Fibroblast of pulmonary artery (primary cell): ENCODE measurements at regions not wholly inside any gene's neighbourhood (a gene's known extent, or its start where the extent isn't known, plus 50 kb on each side); places are given as distances from the start of the nearest gene placed in this dataset.
"Not testable (repeated sequence)": the region's sequence is repeated elsewhere in the genome, so short reads cannot be mapped to it uniquely, and the experiment has no call there.

Experiments used
- DNase-seq: peaks from one replicate; pipeline ENCODE4 v3.0.0-alpha.2; 2010; ENCODE audit warnings: low read depth
- H3K4me3 ChIP-seq: replicated peaks from 2 replicates; pipeline ENCODE4 v1.5.1; 2011; ENCODE audit warnings: low read depth, mild to moderate bottlenecking, control low read depth, low read length, moderate library complexity
- TF ChIP-seq, protein P1 (sequence below): IDR thresholded peaks from 2 replicates; pipeline ENCODE4 v1.5.1; 2011; ENCODE audit warnings: mild to moderate bottlenecking, control low read depth, low read length, inconsistent platforms; ENCODE audit errors: missing control alignments

DNA sequence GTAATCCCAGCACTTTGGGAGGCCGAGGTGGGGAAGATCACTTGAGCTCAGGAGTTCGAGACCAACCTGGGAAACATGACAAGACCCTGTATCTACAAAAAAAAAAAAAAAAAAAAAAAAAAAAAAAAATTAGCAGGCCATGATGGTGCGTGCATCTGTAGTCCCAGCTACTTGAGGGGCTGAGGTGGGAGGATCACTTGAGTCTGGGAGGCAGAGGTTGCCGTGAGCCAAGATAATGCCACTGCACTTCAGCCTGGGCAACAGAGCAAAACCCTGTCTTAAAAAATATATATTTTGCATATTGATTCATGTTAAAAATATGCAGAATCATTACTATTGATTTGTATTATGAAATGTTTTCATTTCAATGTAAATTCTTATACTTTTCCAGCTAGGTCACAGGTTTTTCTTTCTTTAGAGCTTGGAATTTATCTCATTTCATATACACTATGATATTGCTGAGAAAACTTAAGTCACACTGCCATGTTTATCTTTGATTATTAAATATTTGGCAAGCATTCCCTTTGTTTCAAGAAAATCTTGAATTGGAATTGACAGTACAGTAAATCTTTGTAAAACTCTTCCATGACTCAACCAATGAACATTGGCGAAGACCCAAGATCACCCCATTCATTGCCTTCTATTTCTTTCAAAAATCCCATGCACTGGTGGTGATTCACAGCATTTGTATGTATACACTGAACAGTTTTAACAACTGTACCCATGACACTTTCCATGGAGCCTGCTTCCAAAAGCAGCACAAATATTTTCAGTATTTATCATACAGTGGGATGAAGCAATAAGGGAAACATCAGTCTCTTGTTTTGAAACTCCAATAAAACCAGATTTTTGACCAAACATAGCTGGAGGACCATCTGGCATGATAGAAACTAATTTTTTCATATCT is 83.5 kb upstream of the TNRC6A start:
- TF ChIP-seq, protein P1, sequence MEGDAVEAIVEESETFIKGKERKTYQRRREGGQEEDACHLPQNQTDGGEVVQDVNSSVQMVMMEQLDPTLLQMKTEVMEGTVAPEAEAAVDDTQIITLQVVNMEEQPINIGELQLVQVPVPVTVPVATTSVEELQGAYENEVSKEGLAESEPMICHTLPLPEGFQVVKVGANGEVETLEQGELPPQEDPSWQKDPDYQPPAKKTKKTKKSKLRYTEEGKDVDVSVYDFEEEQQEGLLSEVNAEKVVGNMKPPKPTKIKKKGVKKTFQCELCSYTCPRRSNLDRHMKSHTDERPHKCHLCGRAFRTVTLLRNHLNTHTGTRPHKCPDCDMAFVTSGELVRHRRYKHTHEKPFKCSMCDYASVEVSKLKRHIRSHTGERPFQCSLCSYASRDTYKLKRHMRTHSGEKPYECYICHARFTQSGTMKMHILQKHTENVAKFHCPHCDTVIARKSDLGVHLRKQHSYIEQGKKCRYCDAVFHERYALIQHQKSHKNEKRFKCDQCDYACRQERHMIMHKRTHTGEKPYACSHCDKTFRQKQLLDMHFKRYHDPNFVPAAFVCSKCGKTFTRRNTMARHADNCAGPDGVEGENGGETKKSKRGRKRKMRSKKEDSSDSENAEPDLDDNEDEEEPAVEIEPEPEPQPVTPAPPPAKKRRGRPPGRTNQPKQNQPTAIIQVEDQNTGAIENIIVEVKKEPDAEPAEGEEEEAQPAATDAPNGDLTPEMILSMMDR, result no peak
- no peak overlapping the region for H3K4me3 ChIP-seq
- peak; percentile 99 for DNase-seq

DNA sequence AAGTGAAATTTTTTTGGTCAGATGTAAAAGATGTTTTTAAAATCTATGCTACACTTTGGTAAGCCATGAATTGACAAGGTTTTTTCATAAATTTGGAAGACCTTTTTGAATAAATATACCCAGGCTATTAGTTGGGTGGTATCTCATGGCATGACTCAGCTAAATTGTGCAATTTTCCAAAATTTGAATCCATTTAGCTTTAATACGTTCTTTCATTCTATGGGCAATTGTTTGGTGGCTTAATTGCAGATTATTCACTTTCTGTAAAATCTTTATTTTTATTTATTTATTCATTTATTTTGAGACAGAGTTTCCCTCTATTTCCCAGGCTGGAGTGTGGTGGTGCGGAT is 82.8 kb upstream of the TNRC6A start:
- no peak overlapping the region for H3K4me3 ChIP-seq
- DNase-seq, result no peak
- TF ChIP-seq, protein P1, result no peak

DNA sequence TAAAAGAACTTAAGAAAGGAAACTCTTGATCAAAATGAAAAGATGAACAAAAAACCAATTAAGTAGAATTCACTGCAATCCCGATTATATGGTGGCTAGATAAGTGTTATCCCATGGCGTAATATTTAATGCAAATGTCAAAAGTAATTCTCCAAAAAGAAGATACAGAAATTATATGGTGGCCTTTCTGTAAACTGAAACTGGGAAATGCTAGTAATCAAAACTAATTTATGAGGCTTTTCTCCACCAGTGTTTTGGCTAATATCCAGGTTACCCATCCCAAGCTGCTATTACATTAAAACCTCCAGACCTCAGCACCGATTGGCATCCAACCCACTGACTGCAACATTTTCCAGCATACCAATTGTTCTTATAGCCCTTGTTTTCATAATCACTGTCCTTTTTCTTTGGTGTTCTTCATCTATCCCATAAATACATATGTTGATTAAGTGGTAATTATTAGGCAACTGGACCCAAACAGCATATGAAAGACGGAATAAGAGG is 77.2 kb upstream of the TNRC6A start:
- TF ChIP-seq, protein P1, result no peak
- DNase-seq, result no peak
- no peak overlapping the region for H3K4me3 ChIP-seq

DNA sequence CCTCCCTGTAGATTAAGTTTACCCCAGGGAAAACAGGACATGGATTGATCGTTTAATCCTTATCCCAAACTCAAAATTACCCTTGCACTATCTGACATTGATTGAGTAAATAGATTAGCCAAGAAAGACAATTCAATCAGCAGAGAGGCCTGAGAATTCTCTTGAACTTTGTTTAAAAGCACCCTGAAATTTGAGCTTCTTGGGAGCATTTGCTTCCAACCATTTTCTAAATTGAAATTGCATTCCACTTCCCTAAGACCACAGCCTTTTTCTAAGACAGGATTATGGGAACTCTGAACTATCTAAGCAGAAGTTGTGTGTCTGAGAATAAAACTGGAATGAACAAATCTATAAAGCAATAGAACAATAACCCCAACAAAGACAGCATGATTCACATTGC is 76.6 kb upstream of the TNRC6A start:
- DNase-seq, result no peak
- TF ChIP-seq, protein P1, result no peak
- no peak overlapping the region for H3K4me3 ChIP-seq

DNA sequence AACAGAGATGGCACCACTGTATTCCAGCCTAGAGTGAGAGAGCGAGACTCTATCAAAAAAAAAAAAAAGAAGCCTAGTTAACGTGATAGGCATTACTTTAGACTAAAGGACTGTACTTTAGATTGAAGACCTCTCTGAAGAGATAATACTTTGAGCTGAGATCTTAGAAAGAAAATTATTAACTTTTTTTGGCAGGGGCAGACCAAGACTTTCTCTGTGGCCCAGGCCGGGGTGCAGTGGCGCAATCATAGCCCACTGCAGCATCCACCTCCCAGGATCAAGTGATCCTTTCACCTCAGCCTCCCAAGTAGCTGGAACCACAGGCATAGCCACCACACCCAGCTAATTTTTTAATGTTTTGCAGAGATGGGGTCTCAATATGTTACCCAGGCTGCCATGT is 75.7 kb upstream of the TNRC6A start:
- DNase-seq, result no peak
- no peak overlapping the region for H3K4me3 ChIP-seq
- TF ChIP-seq, protein P1, result no peak

DNA sequence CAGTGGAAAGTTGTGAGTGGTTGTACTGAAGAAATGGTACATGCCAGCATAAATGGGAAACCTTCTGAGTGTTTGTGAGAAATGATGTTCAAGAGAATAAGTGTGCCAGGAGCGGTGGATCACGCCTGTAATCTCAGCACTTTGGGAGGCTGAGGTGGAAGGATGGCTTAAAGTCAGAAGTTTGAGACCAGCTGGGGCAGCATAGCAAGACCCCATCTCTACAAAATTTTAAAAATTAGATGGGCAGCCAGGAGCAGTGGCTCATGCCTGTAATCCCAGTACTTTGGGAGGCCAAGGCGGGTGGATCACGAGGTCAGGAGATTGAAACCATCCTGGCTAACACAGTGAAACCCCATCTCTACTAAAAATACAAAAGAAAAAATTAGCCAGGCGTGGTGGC is 63.5 kb upstream of the TNRC6A start:
- not testable (repeated sequence) for DNase-seq, H3K4me3 ChIP-seq

DNA sequence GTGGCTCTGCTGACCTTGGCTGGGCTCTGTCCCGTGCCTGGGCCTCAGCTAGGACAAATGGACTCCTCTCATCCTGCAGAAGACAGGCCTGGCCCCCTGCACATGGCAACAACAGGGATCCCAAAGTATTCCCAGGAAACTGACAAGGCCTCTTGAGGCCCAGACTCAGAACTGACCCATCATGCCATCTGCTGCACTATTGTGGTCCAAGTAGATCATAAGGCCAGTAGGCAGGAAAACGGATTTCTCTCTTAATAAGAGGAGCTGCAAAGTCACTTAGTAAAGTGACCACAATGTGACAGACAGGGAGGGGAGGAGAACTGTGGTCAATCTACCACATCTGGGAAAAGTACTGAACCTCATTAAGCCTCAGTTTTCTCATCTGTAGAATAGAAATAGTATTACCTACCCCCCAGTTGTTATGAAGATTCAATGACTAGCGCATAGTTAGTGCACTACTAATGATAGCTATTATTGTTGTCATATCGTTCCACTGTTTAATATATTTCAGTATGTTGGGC is 62.1 kb upstream of the TNRC6A start:
- no peak overlapping the region for H3K4me3 ChIP-seq
- TF ChIP-seq, protein P1, result no peak
- DNase-seq, result no peak
